ENCODE measurements at regions not wholly inside any gene's neighbourhood (a gene's known extent, or its start where the extent isn't known, plus 50 kb on each side); places are given as distances from the start of the nearest gene placed in this dataset.

DNA sequence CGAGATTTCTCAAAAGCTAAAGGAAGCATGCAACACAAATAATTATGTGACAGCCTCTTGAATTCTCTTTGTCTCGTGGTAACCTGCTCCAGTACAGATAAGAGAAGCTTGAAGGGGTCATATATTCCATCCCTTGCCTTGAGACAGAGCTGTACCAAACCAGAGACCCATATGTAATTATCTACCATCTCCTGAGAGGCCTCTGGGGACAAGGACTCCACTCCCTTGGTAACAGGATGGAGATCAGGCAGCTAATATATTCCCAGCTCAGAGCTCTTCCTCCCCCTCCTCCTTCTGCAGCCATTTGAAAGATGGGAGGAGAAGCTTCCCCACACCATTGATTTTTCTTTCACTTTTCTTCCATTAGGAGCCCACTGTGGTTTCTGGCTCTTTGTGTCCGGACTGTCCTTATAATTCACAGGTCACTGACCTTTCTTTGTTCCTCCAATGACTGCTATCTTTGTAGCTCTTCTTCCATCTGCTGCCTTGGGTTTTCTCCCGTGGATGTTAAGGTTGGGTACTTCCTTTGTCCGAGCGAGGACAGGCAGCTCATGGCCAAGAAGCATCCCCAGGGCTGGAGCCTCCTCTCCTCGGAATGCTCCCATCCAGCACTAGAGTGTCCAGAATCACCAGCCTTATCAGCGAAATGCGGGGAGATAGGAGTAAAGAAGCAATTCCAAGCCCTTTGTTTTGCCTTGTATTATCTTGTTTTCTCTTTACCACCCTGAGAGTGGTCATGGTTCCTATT lies 51.4 kb upstream of the CALM2 start:
- DNase-seq (ENCODE audit: low read depth): no peak
- H3K4me3 ChIP-seq (ENCODE audit: low read depth, low read length): no peak overlapping the region
- TF ChIP-seq, protein P1, sequence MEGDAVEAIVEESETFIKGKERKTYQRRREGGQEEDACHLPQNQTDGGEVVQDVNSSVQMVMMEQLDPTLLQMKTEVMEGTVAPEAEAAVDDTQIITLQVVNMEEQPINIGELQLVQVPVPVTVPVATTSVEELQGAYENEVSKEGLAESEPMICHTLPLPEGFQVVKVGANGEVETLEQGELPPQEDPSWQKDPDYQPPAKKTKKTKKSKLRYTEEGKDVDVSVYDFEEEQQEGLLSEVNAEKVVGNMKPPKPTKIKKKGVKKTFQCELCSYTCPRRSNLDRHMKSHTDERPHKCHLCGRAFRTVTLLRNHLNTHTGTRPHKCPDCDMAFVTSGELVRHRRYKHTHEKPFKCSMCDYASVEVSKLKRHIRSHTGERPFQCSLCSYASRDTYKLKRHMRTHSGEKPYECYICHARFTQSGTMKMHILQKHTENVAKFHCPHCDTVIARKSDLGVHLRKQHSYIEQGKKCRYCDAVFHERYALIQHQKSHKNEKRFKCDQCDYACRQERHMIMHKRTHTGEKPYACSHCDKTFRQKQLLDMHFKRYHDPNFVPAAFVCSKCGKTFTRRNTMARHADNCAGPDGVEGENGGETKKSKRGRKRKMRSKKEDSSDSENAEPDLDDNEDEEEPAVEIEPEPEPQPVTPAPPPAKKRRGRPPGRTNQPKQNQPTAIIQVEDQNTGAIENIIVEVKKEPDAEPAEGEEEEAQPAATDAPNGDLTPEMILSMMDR (IDR thresholded peaks at IDR 0.05; ENCODE audit: control insufficient read depth, extremely low read depth, insufficient read depth): no peak

DNA sequence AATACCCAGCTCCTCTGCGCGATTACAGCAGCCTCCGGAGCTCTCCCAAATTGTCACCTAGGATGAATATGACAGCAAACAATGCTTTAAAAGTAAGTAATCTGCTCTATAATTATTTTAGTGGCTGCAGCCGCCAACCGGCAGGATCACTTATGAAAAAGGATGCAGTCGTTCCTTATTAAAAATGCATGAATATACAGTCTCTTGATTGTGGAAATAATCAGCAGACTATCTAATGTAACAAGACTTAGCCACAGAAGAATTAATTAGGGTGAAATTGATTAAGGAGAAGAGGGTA lies 50.6 kb upstream of the CALM2 start:
- TF ChIP-seq, protein P1 (IDR thresholded peaks at IDR 0.05; ENCODE audit: control insufficient read depth, extremely low read depth, insufficient read depth): no peak
- no peak for DNase-seq (ENCODE audit: low read depth)
- no peak overlapping the region for H3K4me3 ChIP-seq (ENCODE audit: low read depth, low read length)

DNA sequence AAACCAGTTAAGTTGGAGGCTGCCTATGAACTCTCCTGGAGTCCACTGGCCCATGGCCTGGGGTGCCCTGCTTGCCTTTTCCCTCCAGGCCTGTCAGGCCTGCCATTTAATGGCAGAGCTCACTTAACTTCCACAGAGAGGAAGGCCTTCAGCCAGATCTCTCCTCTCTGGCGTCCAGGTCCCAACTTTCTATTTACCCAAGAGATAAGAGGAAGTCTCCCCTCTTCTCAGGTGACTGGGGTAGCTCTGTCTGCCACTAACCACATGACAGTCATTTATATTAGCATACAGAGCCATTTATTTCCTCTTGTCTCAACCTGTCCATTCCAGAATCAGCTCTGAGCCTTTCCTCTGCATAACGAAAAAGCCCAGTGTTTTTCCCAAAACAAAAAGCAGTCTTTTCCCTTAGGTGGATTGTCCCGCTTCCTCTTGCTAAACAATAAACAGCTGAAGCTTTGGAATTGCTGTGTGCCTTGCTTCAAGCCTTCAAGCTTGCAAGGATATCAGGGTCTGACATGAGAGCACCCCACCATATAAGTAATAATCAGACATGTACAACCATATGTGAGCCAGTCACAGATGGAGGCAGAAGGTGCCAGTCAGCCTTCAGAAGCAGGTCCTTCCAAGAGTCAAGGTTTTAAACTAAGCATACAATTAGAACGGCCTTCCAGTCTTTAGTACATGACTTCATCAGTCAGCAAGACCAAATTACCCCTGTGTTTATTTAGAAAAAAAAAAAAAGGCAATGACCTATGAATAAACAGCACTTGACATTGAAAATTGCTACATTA lies 50.0 kb upstream of the CALM2 start:
- H3K4me3 ChIP-seq (ENCODE audit: low read depth, low read length): no peak overlapping the region
- TF ChIP-seq, protein P1 (IDR thresholded peaks at IDR 0.05; ENCODE audit: control insufficient read depth, extremely low read depth, insufficient read depth): no peak
- DNase-seq (ENCODE audit: low read depth): no peak

All from LNCaP clone FGC (cell line).